B cell (primary cell): ENCODE measurements at regions not wholly inside any gene's neighbourhood (a gene's known extent, or its start where the extent isn't known, plus 50 kb on each side); places are given as distances from the start of the nearest gene placed in this dataset.

Experiments
- CTCF ChIP-seq: fragments of 200-600 bp; IDR thresholded peaks from one replicate; pipeline ENCODE4 v1.8.0; 2022; ENCODE audit warnings: antibody characterized with exemption, mild to moderate bottlenecking
- EZH2 ChIP-seq: IDR thresholded peaks from 2 replicates; pipeline ENCODE4 v1.6.1; 2012; ENCODE audit warnings: borderline replicate concordance, low read depth, mild to moderate bottlenecking, moderate library complexity, low read length; ENCODE audit not compliant: insufficient read depth, poor library complexity, severe bottlenecking

- TF ChIP-seq CTCF (no peak), EZH2 (no peak)
These were observed 163.7 kb upstream of the CLEC14A start for GRCh38 chr14:38419579-38419978.
